IMR-90 (cell line): ENCODE measurements at regions not wholly inside any gene's neighbourhood (a gene's known extent, or its start where the extent isn't known, plus 50 kb on each side); places are given as distances from the start of the nearest gene placed in this dataset.

Experiments used
- ATAC-seq: fragments of 200-7000 bp; cut with Tn5 transposase; 2 replicates; pipeline ENCODE4 v1.9.1; 2020; ENCODE audit warnings: low read depth, mild to moderate bottlenecking, moderate library complexity
- BruUV-seq: library from RNA; stranded (reverse); fragments of 400-500 nt; replicated peaks from 2 replicates; lab custom pipeline; 2021; lab: Mats Ljungman, UMichigan
- CTCF ChIA-PET: fragments of 300-600 bp; formaldehyde crosslinking; extraction: SDS; loops from one replicate; lab custom pipeline; 2021; ENCODE audit warnings: antibody characterized with exemption; lab: Yijun Ruan, JAX
- POLR2A ChIA-PET: fragments of 300-600 bp; sonication (Branson Sonifier 250); formaldehyde crosslinking; loops from one replicate; lab custom pipeline; 2022; ENCODE audit warnings: antibody characterized with exemption; ENCODE audit not compliant: unreplicated experiment; lab: Charles Lee
- DNase-seq: peaks from one replicate; pipeline ENCODE4 v3.0.0; 2013
- H2AFZ ChIP-seq: replicated peaks from 2 replicates; pipeline ENCODE3; 2013; ENCODE audit warnings: low read length, mild to moderate bottlenecking; ENCODE audit not compliant: poor library complexity
- H2AK5ac ChIP-seq: 2 replicates; pipeline ENCODE4 v1.6.1; 2013; ENCODE audit warnings: low read depth, low read length, inconsistent platforms
- H2AK9ac ChIP-seq: replicated peaks from 2 replicates; pipeline ENCODE3; 2013; ENCODE audit warnings: mild to moderate bottlenecking, low read depth, low read length, moderate library complexity; ENCODE audit not compliant: poor library complexity
- H2BK120ac ChIP-seq: 2 replicates; pipeline ENCODE4 v1.6.1; 2013; ENCODE audit warnings: low read depth, low read length, inconsistent platforms
- H2BK15ac ChIP-seq: 3 replicates; pipeline ENCODE4 v1.6.1; 2013; ENCODE audit warnings: low read depth, low read length, inconsistent platforms
- H2BK20ac ChIP-seq: 2 replicates; pipeline ENCODE4 v1.6.1; 2013; ENCODE audit warnings: low read depth, mild to moderate bottlenecking, inconsistent platforms, low read length, moderate library complexity
- H2BK5ac ChIP-seq: 2 replicates; pipeline ENCODE4 v1.6.1; 2013; ENCODE audit warnings: mild to moderate bottlenecking, low read depth, low read length, inconsistent platforms; ENCODE audit not compliant: poor library complexity, severe bottlenecking
- H3K14ac ChIP-seq: replicated peaks from 2 replicates; pipeline ENCODE4 v1.6.1; 2013; ENCODE audit warnings: low read depth, low read length, inconsistent platforms
- H3K18ac ChIP-seq: 2 replicates; pipeline ENCODE4 v1.6.1; 2013; ENCODE audit warnings: low read depth, low read length, control low read depth
- H3K23ac ChIP-seq: 2 replicates; pipeline ENCODE4 v1.6.1; 2013; ENCODE audit warnings: low read depth, low read length, inconsistent platforms
- H3K27ac ChIP-seq: 2 replicates; pipeline ENCODE4 v1.5.1; 2013; ENCODE audit warnings: mild to moderate bottlenecking, control low read depth, low read length; ENCODE audit not compliant: insufficient read depth
- H3K27me3 ChIP-seq: 2 replicates; pipeline ENCODE4 v1.6.1; 2013; ENCODE audit warnings: low read length; ENCODE audit not compliant: control insufficient read depth, insufficient read depth
- H3K36me3 ChIP-seq: 2 replicates; pipeline ENCODE4 v1.6.1; 2013; ENCODE audit warnings: low read length, mixed read lengths; ENCODE audit not compliant: control insufficient read depth, insufficient read depth
- H3K4ac ChIP-seq: 2 replicates; pipeline ENCODE4 v1.6.1; 2013; ENCODE audit warnings: low read depth, low read length, inconsistent platforms
- H3K4me1 ChIP-seq: 2 replicates; pipeline ENCODE4 v1.6.1; 2013; ENCODE audit warnings: low read length, mixed read lengths; ENCODE audit not compliant: control insufficient read depth, insufficient read depth
- H3K4me2 ChIP-seq: 2 replicates; pipeline ENCODE4 v1.6.1; 2013; ENCODE audit warnings: low read depth, mild to moderate bottlenecking, control low read depth, low read length, moderate library complexity
- H3K4me3 ChIP-seq: 2 replicates; pipeline ENCODE4 v1.5.1; 2013; ENCODE audit warnings: low read depth, mild to moderate bottlenecking, control low read depth, low read length, moderate library complexity; ENCODE audit not compliant: insufficient read depth
- H3K56ac ChIP-seq: 2 replicates; pipeline ENCODE4 v1.6.1; 2013; ENCODE audit warnings: low read length, inconsistent platforms; ENCODE audit not compliant: insufficient read depth; ENCODE audit errors: extremely low read depth
- H3K79me1 ChIP-seq, 2 experiments: 2 replicates each; pipeline ENCODE4 v1.6.1; 2013; ENCODE audit warnings: low read length in 2 of 2, inconsistent platforms in 1 of 2, low read depth in 1 of 2
- H3K9ac ChIP-seq: 2 replicates; pipeline ENCODE4 v1.6.1; 2013; ENCODE audit warnings: low read depth, low read length, control low read depth
- H3K9me1 ChIP-seq: 2 replicates; pipeline ENCODE4 v1.6.1; 2013; ENCODE audit warnings: low read length, inconsistent platforms; ENCODE audit not compliant: insufficient read depth
- H3K9me3 ChIP-seq: 2 replicates; pipeline ENCODE4 v1.6.1; 2013; ENCODE audit warnings: low read length; ENCODE audit not compliant: control insufficient read depth, insufficient read depth
- H4K20me1 ChIP-seq: 2 replicates; pipeline ENCODE4 v1.6.1; 2013; ENCODE audit warnings: low read length, inconsistent platforms; ENCODE audit not compliant: insufficient read depth
- H4K5ac ChIP-seq: 2 replicates; pipeline ENCODE4 v1.6.1; 2013; ENCODE audit warnings: mild to moderate bottlenecking, low read depth, low read length, control low read depth
- H4K8ac ChIP-seq, 2 experiments: 2 replicates each; pipeline ENCODE4 v1.6.1; 2013; ENCODE audit warnings: low read depth in 2 of 2, low read length in 2 of 2, control low read depth in 1 of 2, inconsistent platforms in 1 of 2
- H4K91ac ChIP-seq: 2 replicates; pipeline ENCODE4 v1.6.1; 2013; ENCODE audit warnings: low read depth, low read length, inconsistent platforms; ENCODE audit not compliant: insufficient read depth
- CEBPB ChIP-seq: IDR thresholded peaks from 2 replicates; pipeline ENCODE4 v1.6.1; 2012; ENCODE audit warnings: low read depth, low read length, improper control_type of control experiment
- FOS ChIP-seq: fragments of 150-350 bp; IDR thresholded peaks from 2 replicates; pipeline ENCODE4 v1.6.1; 2016; ENCODE audit warnings: low read depth, low read length
- MAZ ChIP-seq: IDR thresholded peaks from 2 replicates; pipeline ENCODE4 v1.6.1; 2012; ENCODE audit warnings: low read depth, mild to moderate bottlenecking, low read length, improper control_type of control experiment, moderate library complexity, borderline replicate concordance
- NFE2L2 ChIP-seq: fragments of 150-350 bp; IDR thresholded peaks from 2 replicates; pipeline ENCODE4 v1.6.1; 2016; ENCODE audit warnings: low read depth, mild to moderate bottlenecking, low read length
- RAD21 ChIP-seq: IDR thresholded peaks from 2 replicates; pipeline ENCODE4 v1.6.1; 2012; ENCODE audit warnings: low read length, improper control_type of control experiment
- WGBS, 2 experiments: methylation state at CpG; one replicate each; pipeline versions ENCODE4 v1.1.5 to v1.1.7; 2013; ENCODE audit warnings: missing lambda C conversion rate in 2 of 2; ENCODE audit not compliant: insufficient read length in 1 of 2; ENCODE audit errors: extremely low coverage in 2 of 2; 5-methylcytosine and 5-hydroxymethylcytosine counted together
- dilution Hi-C: fragments of 300-500 bp; cut with HindIII; formaldehyde crosslinking; loops from one replicate; pipeline ENCODE4 v1.14.3; 2018; ENCODE audit warnings: low sequenced_read_pairs; ENCODE audit not compliant: unreplicated experiment
- in situ Hi-C: fragments of 300-500 bp; cut with MboI; formaldehyde crosslinking; loops from 3 replicates; pipeline ENCODE4 v1.14.3; 2019; ENCODE audit warnings: low sequenced_read_pairs, inconsistent platforms, mixed read lengths
- intact Hi-C: fragments of 100-400 bp; cut with micrococcal nuclease; formaldehyde crosslinking; loops from 2 replicates; pipeline ENCODE4 v1.10.0; 2022

DNA sequence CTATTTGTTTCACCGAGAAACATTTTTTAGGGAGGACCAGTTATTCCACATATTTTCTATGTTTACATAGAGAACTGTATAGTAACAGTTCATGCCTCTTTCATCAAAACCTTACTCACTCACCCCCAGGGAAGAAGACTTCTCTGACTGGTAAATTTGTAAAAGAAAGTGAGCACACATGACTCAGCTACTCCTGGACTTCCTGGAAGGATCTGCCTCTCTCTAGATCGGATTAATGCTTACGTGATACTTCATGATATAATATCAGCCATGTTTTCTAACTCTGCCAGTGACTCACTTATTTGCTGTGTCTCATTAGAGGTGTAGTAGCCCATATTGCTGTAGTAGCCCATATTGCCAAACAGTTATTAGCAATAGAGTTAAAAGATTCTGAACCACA is 494.3 kb upstream of the ATXN7L3B start:
- intact Hi-C loops: no loop called here
- Histone ChIP-seq H4K8ac (no peak overlapping the region), H3K56ac (no peak overlapping the region), H2BK5ac (no peak overlapping the region), H3K9me1 (no peaks in the 10 kb centered on the region), H2BK20ac (no peak overlapping the region), H3K23ac (no peak overlapping the region), H3K9me3 (peaks cover 14% of the 10 kb centered on the region; the same call in 1 of the 2 replicates), H3K36me3 (no peaks in the 10 kb centered on the region), H2AK9ac (no peak overlapping the region), H2BK15ac (no peak overlapping the region), H2BK120ac (no peak overlapping the region), H3K4me3 (no peak overlapping the region), H3K27ac (no peak overlapping the region), H3K4me1 (no peaks in the 10 kb centered on the region), H4K91ac (no peak overlapping the region), H3K4me2 (no peak overlapping the region), H4K5ac (no peak overlapping the region), H2AK5ac (no peak overlapping the region), H3K9ac (no peak overlapping the region), H4K20me1 (no peaks in the 10 kb centered on the region), H3K79me1 (no peaks in the 10 kb centered on the region), H2AFZ (no peak overlapping the region), H3K4ac (no peak overlapping the region), H3K14ac (no peak overlapping the region), H3K27me3 (no peaks in the 10 kb centered on the region), H3K18ac (no peak overlapping the region)
- ATAC-seq (no peak), DNase-seq (no peak)
- no TSS peak for BruUV-seq
- ChIA-PET POLR2A (no interaction called here), CTCF (no interaction called here)
- dilution Hi-C loops: no loop called here
- TF ChIP-seq MAZ (no peak), CEBPB (no peak), NFE2L2 (no peak), RAD21 (no peak), FOS (no peak)
- in situ Hi-C loops: no loop called here
- no CpG with 5 or more reads among the region's 3 CpGs for WGBS, 2 experiments
